GM18951 (cell line): ENCODE measurements at regions not wholly inside any gene's neighbourhood (a gene's known extent, or its start where the extent isn't known, plus 50 kb on each side); places are given as distances from the start of the nearest gene placed in this dataset.
"Not testable (repeated sequence)": the region's sequence is repeated elsewhere in the genome, so short reads cannot be mapped to it uniquely, and the experiment has no call there.

ENCODE experiments used
- POLR2A ChIP-seq: IDR thresholded peaks from 4 replicates; pipeline ENCODE4 v1.6.1; 2011; ENCODE audit warnings: mild to moderate bottlenecking; ENCODE audit not compliant: insufficient read length, insufficient read depth; ENCODE audit errors: extremely low read depth
- in situ Hi-C: fragments of 300-500 bp; cut with MboI; formaldehyde crosslinking; loops from one replicate; pipeline ENCODE4 v1.12.0; 2022; ENCODE audit warnings: low sequenced_read_pairs, mixed read lengths, inconsistent platforms; ENCODE audit not compliant: unreplicated experiment

GRCh38 chr9:62864481-62865469 is 1674.9 kb downstream of the SPATA31A7 start:
- in situ Hi-C loops: not testable (repeated sequence)

- in situ Hi-C loops: not testable (repeated sequence)
These were observed 1679.2 kb downstream of the SPATA31A7 start for GRCh38 chr9:62869061-62869460.

GRCh38 chr9:62871765-62872164 is 1681.9 kb downstream of the SPATA31A7 start:
- in situ Hi-C loops: not testable (repeated sequence)

- in situ Hi-C loops: not testable (repeated sequence)
These were observed 1684.4 kb downstream of the SPATA31A7 start for GRCh38 chr9:62874213-62874612.

GRCh38 chr9:62874745-62875599 is 1685.1 kb downstream of the SPATA31A7 start:
- in situ Hi-C loops: not testable (repeated sequence)

- in situ Hi-C loops: not testable (repeated sequence)
These were observed 1687.7 kb downstream of the SPATA31A7 start for GRCh38 chr9:62877552-62877951.

- in situ Hi-C loops: not testable (repeated sequence)
These were observed 1688.2 kb downstream of the SPATA31A7 start for GRCh38 chr9:62877987-62878386.

GRCh38 chr9:62880453-62880852 is 1690.6 kb downstream of the SPATA31A7 start:
- in situ Hi-C loops: not testable (repeated sequence)

GRCh38 chr9:62880971-62881370 is 1691.1 kb downstream of the SPATA31A7 start:
- in situ Hi-C loops: not testable (repeated sequence)

GRCh38 chr9:62881811-62882210 is 1692.0 kb downstream of the SPATA31A7 start:
- in situ Hi-C loops: not testable (repeated sequence)

GRCh38 chr9:62882717-62883116 is 1692.9 kb downstream of the SPATA31A7 start:
- in situ Hi-C loops: not testable (repeated sequence)

GRCh38 chr9:62896692-62897091 is 1706.9 kb downstream of the SPATA31A7 start:
- in situ Hi-C loops: not testable (repeated sequence)

GRCh38 chr9:62897411-62898225 is 1707.8 kb downstream of the SPATA31A7 start:
- TF ChIP-seq POLR2A: peak; percentile 22
- in situ Hi-C loops: not testable (repeated sequence)

GRCh38 chr9:62899666-62900065 is 1709.8 kb downstream of the SPATA31A7 start:
- in situ Hi-C loops: not testable (repeated sequence)

GRCh38 chr9:62904061-62904460 is 1714.2 kb downstream of the SPATA31A7 start:
- in situ Hi-C loops: not testable (repeated sequence)

- in situ Hi-C loops: not testable (repeated sequence)
These were observed 1715.9 kb downstream of the SPATA31A7 start for GRCh38 chr9:62905722-62906121.

GRCh38 chr9:62907866-62908265 is 1718.0 kb downstream of the SPATA31A7 start:
- in situ Hi-C loops: not testable (repeated sequence)

- in situ Hi-C loops: not testable (repeated sequence)
These were observed 1718.4 kb downstream of the SPATA31A7 start for GRCh38 chr9:62908271-62908670.

GRCh38 chr9:62909447-62909846 is 1719.6 kb downstream of the SPATA31A7 start:
- in situ Hi-C loops: not testable (repeated sequence)
